Testis (tissue), 2 donors: ENCODE measurements at regions not wholly inside any gene's neighbourhood (a gene's known extent, or its start where the extent isn't known, plus 50 kb on each side); places are given as distances from the start of the nearest gene placed in this dataset.

Experiments used
- CTCF ChIP-seq, 3 experiments: fragments of 450-650 bp in 2 of 3; fragments of 200-600 bp in 1 of 3; sonication (generic) in 1 of 3; IDR thresholded peaks; one replicate each; pipeline ENCODE4 v1.5.1; 2016 to 2019; ENCODE audit warnings: antibody characterized with exemption in 3 of 3, mild to moderate bottlenecking in 2 of 3, moderate library complexity in 1 of 3
- POLR2A ChIP-seq: fragments of 450-650 bp; IDR thresholded peaks from one replicate; pipeline ENCODE4 v1.6.1; 2017; ENCODE audit warnings: antibody characterized with exemption, mild to moderate bottlenecking, moderate library complexity

GRCh38 chr2:221060376-221060775 lies 511.7 kb downstream of the EPHA4 start:
- TF ChIP-seq POLR2A (no peak), CTCF (IDR thresholded peaks at IDR 0.05) (no peak)
